ENCODE measurements at regions not wholly inside any gene's neighbourhood (a gene's known extent, or its start where the extent isn't known, plus 50 kb on each side); places are given as distances from the start of the nearest gene placed in this dataset.

GRCh38 chr5:74313896-74314295, 326.6 kb downstream of the ENC1 start:
- TF ChIP-seq CTCF (conservative IDR thresholded peaks at IDR 0.05; ENCODE audit: low read depth, low read length) (no peak), EZH2 (IDR thresholded peaks at IDR 0.05; ENCODE audit: borderline replicate concordance, low read depth, low read length, poor library complexity, severe bottlenecking) (no peak)
